ENCODE measurements at regions not wholly inside any gene's neighbourhood (a gene's known extent, or its start where the extent isn't known, plus 50 kb on each side); places are given as distances from the start of the nearest gene placed in this dataset.

GRCh38 chr20:20859510-20859909 lies 147.1 kb upstream of the RALGAPA2 start:
- TF ChIP-seq REST (IDR thresholded peaks at IDR 0.05; ENCODE audit: insufficient read depth in 1 of 2, low read depth in 2 of 2, low read length in 2 of 2) (no peak), SIN3A (IDR thresholded peaks at IDR 0.05; ENCODE audit: borderline replicate concordance, insufficient read depth, low read length) (no peak), POLR2AphosphoS5 (IDR thresholded peaks at IDR 0.05; ENCODE audit: low read depth, low read length) (no peak), TAF1 (IDR thresholded peaks at IDR 0.05; ENCODE audit: borderline replicate concordance, insufficient read depth, low read length) (no peak)
